ENCODE measurements at regions not wholly inside any gene's neighbourhood (a gene's known extent, or its start where the extent isn't known, plus 50 kb on each side); places are given as distances from the start of the nearest gene placed in this dataset.

GRCh38 chr4:94395562-94395961 lies 52.9 kb upstream of the HPGDS start:
- DNase-seq: no peak

- no peak for DNase-seq
Measured at GRCh38 chr4:94396984-94397383, 54.3 kb upstream of the HPGDS start.

GRCh38 chr4:94397635-94398034 lies 54.1 kb upstream of the PDLIM5 start:
- DNase-seq: no peak

- DNase-seq: no peak
Measured at GRCh38 chr4:94399277-94399676, 52.5 kb upstream of the PDLIM5 start.

- DNase-seq: peak; percentile 56
Measured at GRCh38 chr4:94399721-94400120, 52.0 kb upstream of the PDLIM5 start.

- no peak for DNase-seq
Measured at GRCh38 chr4:94400191-94400590, 51.6 kb upstream of the PDLIM5 start.

Measured in tongue (tissue), 1 donor.